IMR-90 (cell line): ENCODE measurements at regions not wholly inside any gene's neighbourhood (a gene's known extent, or its start where the extent isn't known, plus 50 kb on each side); places are given as distances from the start of the nearest gene placed in this dataset.

Source experiments
- ATAC-seq: fragments of 200-7000 bp; cut with Tn5 transposase; 2 replicates; pipeline ENCODE4 v1.9.1; 2020; ENCODE audit warnings: low read depth, mild to moderate bottlenecking, moderate library complexity
- BruUV-seq: library from RNA; stranded (reverse); fragments of 400-500 nt; replicated peaks from 2 replicates; lab custom pipeline; 2021; lab: Mats Ljungman, UMichigan
- CTCF ChIA-PET: fragments of 300-600 bp; formaldehyde crosslinking; extraction: SDS; loops from one replicate; lab custom pipeline; 2021; ENCODE audit warnings: antibody characterized with exemption; lab: Yijun Ruan, JAX
- POLR2A ChIA-PET: fragments of 300-600 bp; sonication (Branson Sonifier 250); formaldehyde crosslinking; loops from one replicate; lab custom pipeline; 2022; ENCODE audit warnings: antibody characterized with exemption; ENCODE audit not compliant: unreplicated experiment; lab: Charles Lee
- DNase-seq: peaks from one replicate; pipeline ENCODE4 v3.0.0; 2013
- H2AFZ ChIP-seq: replicated peaks from 2 replicates; pipeline ENCODE3; 2013; ENCODE audit warnings: low read length, mild to moderate bottlenecking; ENCODE audit not compliant: poor library complexity
- H2AK5ac ChIP-seq: 2 replicates; pipeline ENCODE4 v1.6.1; 2013; ENCODE audit warnings: low read depth, low read length, inconsistent platforms
- H2AK9ac ChIP-seq: replicated peaks from 2 replicates; pipeline ENCODE3; 2013; ENCODE audit warnings: mild to moderate bottlenecking, low read depth, low read length, moderate library complexity; ENCODE audit not compliant: poor library complexity
- H2BK120ac ChIP-seq: 2 replicates; pipeline ENCODE4 v1.6.1; 2013; ENCODE audit warnings: low read depth, low read length, inconsistent platforms
- H2BK15ac ChIP-seq: 3 replicates; pipeline ENCODE4 v1.6.1; 2013; ENCODE audit warnings: low read depth, low read length, inconsistent platforms
- H2BK20ac ChIP-seq: 2 replicates; pipeline ENCODE4 v1.6.1; 2013; ENCODE audit warnings: low read depth, mild to moderate bottlenecking, inconsistent platforms, low read length, moderate library complexity
- H2BK5ac ChIP-seq: 2 replicates; pipeline ENCODE4 v1.6.1; 2013; ENCODE audit warnings: mild to moderate bottlenecking, low read depth, low read length, inconsistent platforms; ENCODE audit not compliant: poor library complexity, severe bottlenecking
- H3K14ac ChIP-seq: replicated peaks from 2 replicates; pipeline ENCODE4 v1.6.1; 2013; ENCODE audit warnings: low read depth, low read length, inconsistent platforms
- H3K18ac ChIP-seq: 2 replicates; pipeline ENCODE4 v1.6.1; 2013; ENCODE audit warnings: low read depth, low read length, control low read depth
- H3K23ac ChIP-seq: 2 replicates; pipeline ENCODE4 v1.6.1; 2013; ENCODE audit warnings: low read depth, low read length, inconsistent platforms
- H3K27ac ChIP-seq: 2 replicates; pipeline ENCODE4 v1.5.1; 2013; ENCODE audit warnings: mild to moderate bottlenecking, control low read depth, low read length; ENCODE audit not compliant: insufficient read depth
- H3K27me3 ChIP-seq: 2 replicates; pipeline ENCODE4 v1.6.1; 2013; ENCODE audit warnings: low read length; ENCODE audit not compliant: control insufficient read depth, insufficient read depth
- H3K36me3 ChIP-seq: 2 replicates; pipeline ENCODE4 v1.6.1; 2013; ENCODE audit warnings: low read length, mixed read lengths; ENCODE audit not compliant: control insufficient read depth, insufficient read depth
- H3K4ac ChIP-seq: 2 replicates; pipeline ENCODE4 v1.6.1; 2013; ENCODE audit warnings: low read depth, low read length, inconsistent platforms
- H3K4me1 ChIP-seq: 2 replicates; pipeline ENCODE4 v1.6.1; 2013; ENCODE audit warnings: low read length, mixed read lengths; ENCODE audit not compliant: control insufficient read depth, insufficient read depth
- H3K4me2 ChIP-seq: 2 replicates; pipeline ENCODE4 v1.6.1; 2013; ENCODE audit warnings: low read depth, mild to moderate bottlenecking, control low read depth, low read length, moderate library complexity
- H3K4me3 ChIP-seq: 2 replicates; pipeline ENCODE4 v1.5.1; 2013; ENCODE audit warnings: low read depth, mild to moderate bottlenecking, control low read depth, low read length, moderate library complexity; ENCODE audit not compliant: insufficient read depth
- H3K56ac ChIP-seq: 2 replicates; pipeline ENCODE4 v1.6.1; 2013; ENCODE audit warnings: low read length, inconsistent platforms; ENCODE audit not compliant: insufficient read depth; ENCODE audit errors: extremely low read depth
- H3K79me1 ChIP-seq, 2 experiments: 2 replicates each; pipeline ENCODE4 v1.6.1; 2013; ENCODE audit warnings: low read length in 2 of 2, inconsistent platforms in 1 of 2, low read depth in 1 of 2
- H3K9ac ChIP-seq: 2 replicates; pipeline ENCODE4 v1.6.1; 2013; ENCODE audit warnings: low read depth, low read length, control low read depth
- H3K9me1 ChIP-seq: 2 replicates; pipeline ENCODE4 v1.6.1; 2013; ENCODE audit warnings: low read length, inconsistent platforms; ENCODE audit not compliant: insufficient read depth
- H3K9me3 ChIP-seq: 2 replicates; pipeline ENCODE4 v1.6.1; 2013; ENCODE audit warnings: low read length; ENCODE audit not compliant: control insufficient read depth, insufficient read depth
- H4K20me1 ChIP-seq: 2 replicates; pipeline ENCODE4 v1.6.1; 2013; ENCODE audit warnings: low read length, inconsistent platforms; ENCODE audit not compliant: insufficient read depth
- H4K5ac ChIP-seq: 2 replicates; pipeline ENCODE4 v1.6.1; 2013; ENCODE audit warnings: mild to moderate bottlenecking, low read depth, low read length, control low read depth
- H4K8ac ChIP-seq, 2 experiments: 2 replicates each; pipeline ENCODE4 v1.6.1; 2013; ENCODE audit warnings: low read depth in 2 of 2, low read length in 2 of 2, control low read depth in 1 of 2, inconsistent platforms in 1 of 2
- H4K91ac ChIP-seq: 2 replicates; pipeline ENCODE4 v1.6.1; 2013; ENCODE audit warnings: low read depth, low read length, inconsistent platforms; ENCODE audit not compliant: insufficient read depth
- BHLHE40 ChIP-seq: fragments of 150-350 bp; IDR thresholded peaks from 2 replicates; pipeline ENCODE4 v1.6.1; 2016; ENCODE audit warnings: mild to moderate bottlenecking, low read depth, low read length
- CEBPB ChIP-seq: IDR thresholded peaks from 2 replicates; pipeline ENCODE4 v1.6.1; 2012; ENCODE audit warnings: low read depth, low read length, improper control_type of control experiment
- CHD1 ChIP-seq: IDR thresholded peaks from 2 replicates; pipeline ENCODE4 v1.6.1; 2012; ENCODE audit warnings: low read depth, low read length, improper control_type of control experiment
- CTCF ChIP-seq: conservative IDR thresholded peaks from 2 replicates; pipeline ENCODE4 v1.5.1; 2012; ENCODE audit warnings: mild to moderate bottlenecking, low read depth, low read length, improper control_type of control experiment
- MAFK ChIP-seq: IDR thresholded peaks from 2 replicates; pipeline ENCODE4 v1.6.1; 2012; ENCODE audit warnings: low read depth, low read length, improper control_type of control experiment
- MAZ ChIP-seq: IDR thresholded peaks from 2 replicates; pipeline ENCODE4 v1.6.1; 2012; ENCODE audit warnings: low read depth, mild to moderate bottlenecking, low read length, improper control_type of control experiment, moderate library complexity, borderline replicate concordance
- MXI1 ChIP-seq: IDR thresholded peaks from 2 replicates; pipeline ENCODE4 v1.6.1; 2012; ENCODE audit warnings: low read depth, mild to moderate bottlenecking, low read length, moderate library complexity, borderline replicate concordance
- NFE2L2 ChIP-seq: fragments of 150-350 bp; IDR thresholded peaks from 2 replicates; pipeline ENCODE4 v1.6.1; 2016; ENCODE audit warnings: low read depth, mild to moderate bottlenecking, low read length
- POLR2A ChIP-seq: IDR thresholded peaks from 2 replicates; pipeline ENCODE4 v1.6.1; 2012; ENCODE audit warnings: mild to moderate bottlenecking, low read depth, low read length
- RCOR1 ChIP-seq: IDR thresholded peaks from 2 replicates; pipeline ENCODE4 v1.6.1; 2012; ENCODE audit warnings: mild to moderate bottlenecking, low read length, improper control_type of control experiment; ENCODE audit not compliant: insufficient replicate concordance
- SMC3 ChIP-seq: fragments of 150-350 bp; IDR thresholded peaks from 2 replicates; pipeline ENCODE4 v1.6.1; 2016; ENCODE audit warnings: low read depth, mild to moderate bottlenecking, antibody characterized with exemption, low read length, moderate library complexity
- WGBS, 2 experiments: methylation state at CpG; one replicate each; pipeline versions ENCODE4 v1.1.5 to v1.1.7; 2013; ENCODE audit warnings: missing lambda C conversion rate in 2 of 2; ENCODE audit not compliant: insufficient read length in 1 of 2; ENCODE audit errors: extremely low coverage in 2 of 2; 5-methylcytosine and 5-hydroxymethylcytosine counted together
- dilution Hi-C: fragments of 300-500 bp; cut with HindIII; formaldehyde crosslinking; loops from one replicate; pipeline ENCODE4 v1.14.3; 2018; ENCODE audit warnings: low sequenced_read_pairs; ENCODE audit not compliant: unreplicated experiment
- in situ Hi-C: fragments of 300-500 bp; cut with MboI; formaldehyde crosslinking; loops from 3 replicates; pipeline ENCODE4 v1.14.3; 2019; ENCODE audit warnings: low sequenced_read_pairs, inconsistent platforms, mixed read lengths
- intact Hi-C: fragments of 100-400 bp; cut with micrococcal nuclease; formaldehyde crosslinking; loops from 2 replicates; pipeline ENCODE4 v1.10.0; 2022
- TF ChIP-seq, protein P1 (sequence below): fragments of 150-350 bp; IDR thresholded peaks from 2 replicates; pipeline ENCODE4 v1.6.1; 2017; ENCODE audit warnings: mild to moderate bottlenecking, antibody characterized with exemption, low read length, low read depth

- Histone ChIP-seq H3K27ac (no peak overlapping the region), H4K5ac (no peak overlapping the region), H2AFZ (no peak overlapping the region), H4K20me1 (no peaks in the 10 kb centered on the region), H2AK5ac (no peak overlapping the region), H4K91ac (no peak overlapping the region), H2BK120ac (no peak overlapping the region; the same call in 1 of the 2 replicates), H2AK9ac (no peak overlapping the region), H3K27me3 (no peaks in the 10 kb centered on the region), H3K23ac (0 out of 2 replicates have a peak overlapping the region, but pooled peaks have one; percentile 8), H3K4ac (no peak overlapping the region), H3K9me1 (no peaks in the 10 kb centered on the region), H3K14ac (peak overlapping the region; percentile 19; the same call in 1 of the 2 replicates), H3K4me2 (no peak overlapping the region), H4K8ac (no peak overlapping the region), H3K56ac (no peak overlapping the region), H3K4me1 (peaks cover 5% of the 10 kb centered on the region), H3K18ac (no peak overlapping the region), H3K36me3 (no peaks in the 10 kb centered on the region), H3K79me1 (no peaks in the 10 kb centered on the region), H3K4me3 (no peak overlapping the region), H2BK5ac (no peak overlapping the region), H2BK15ac (no peak overlapping the region), H2BK20ac (no peak overlapping the region), H3K9me3 (no peaks in the 10 kb centered on the region), H3K9ac (no peak overlapping the region)
- ATAC-seq (no peak), DNase-seq (peak; percentile 51)
- BruUV-seq = no TSS peak
- WGBS, 2 experiments = no CpG with 5 or more reads among the region's 2 CpGs
- dilution Hi-C loops = no loop called here
- POLR2A ChIA-PET = no interaction called here
- in situ Hi-C loops = no loop called here
- intact Hi-C loops = no loop called here
- no peak for TF ChIP-seq RCOR1
- no peak for TF ChIP-seq BHLHE40
- no peak for TF ChIP-seq SMC3
- TF ChIP-seq MXI1 = no peak
- no peak for TF ChIP-seq CEBPB
- no peak for TF ChIP-seq CHD1
- TF ChIP-seq MAFK = no peak
- TF ChIP-seq, protein P1, sequence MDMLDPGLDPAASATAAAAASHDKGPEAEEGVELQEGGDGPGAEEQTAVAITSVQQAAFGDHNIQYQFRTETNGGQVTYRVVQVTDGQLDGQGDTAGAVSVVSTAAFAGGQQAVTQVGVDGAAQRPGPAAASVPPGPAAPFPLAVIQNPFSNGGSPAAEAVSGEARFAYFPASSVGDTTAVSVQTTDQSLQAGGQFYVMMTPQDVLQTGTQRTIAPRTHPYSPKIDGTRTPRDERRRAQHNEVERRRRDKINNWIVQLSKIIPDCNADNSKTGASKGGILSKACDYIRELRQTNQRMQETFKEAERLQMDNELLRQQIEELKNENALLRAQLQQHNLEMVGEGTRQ = no peak
- TF ChIP-seq CTCF = no peak
- TF ChIP-seq NFE2L2 = no peak
- no peak for TF ChIP-seq MAZ
- TF ChIP-seq POLR2A = no peak
- CTCF ChIA-PET = no interaction called here
Observed at GRCh38 chr9:16180546-16180945, 627.7 kb downstream of the CCDC171 start.
